Astrocyte (in vitro differentiated cells and primary cell): ENCODE measurements at regions not wholly inside any gene's neighbourhood (a gene's known extent, or its start where the extent isn't known, plus 50 kb on each side); places are given as distances from the start of the nearest gene placed in this dataset.

Experiments
- CTCF ChIP-seq: IDR thresholded peaks from 2 replicates; pipeline ENCODE4 v1.5.1; 2011; ENCODE audit warnings: low read depth, mild to moderate bottlenecking, inconsistent platforms, low read length, moderate library complexity; ENCODE audit not compliant: insufficient read depth
- EZH2 ChIP-seq: IDR thresholded peaks from 2 replicates; pipeline ENCODE4 v1.6.1; 2012; ENCODE audit warnings: mild to moderate bottlenecking, low read length, inconsistent platforms; ENCODE audit not compliant: insufficient read depth

GRCh38 chr3:66747261-66747660 is 246.4 kb upstream of the LRIG1 start:
- TF ChIP-seq EZH2: no peak
- no peak for TF ChIP-seq CTCF
